ENCODE measurements at regions not wholly inside any gene's neighbourhood (a gene's known extent, or its start where the extent isn't known, plus 50 kb on each side); places are given as distances from the start of the nearest gene placed in this dataset.

- TF ChIP-seq CTCF (IDR thresholded peaks at IDR 0.05) (no peak), POLR2A (IDR thresholded peaks at IDR 0.05) (no peak)
These were observed 492.4 kb upstream of the NFIA start for GRCh38 chr1:60589916-60590315.
